Peyer's patch (tissue), 4 donors: ENCODE measurements at regions not wholly inside any gene's neighbourhood (a gene's known extent, or its start where the extent isn't known, plus 50 kb on each side); places are given as distances from the start of the nearest gene placed in this dataset.
"Not testable (repeated sequence)": the region's sequence is repeated elsewhere in the genome, so short reads cannot be mapped to it uniquely, and the experiment has no call there.

Experiments used
- DNase-seq, 3 donors: peaks; one replicate each; pipeline ENCODE4 v3.0.0-alpha.2; 2017 to 2019
- H3K27ac ChIP-seq, 4 donors: fragments of 200-600 bp; sonication (generic); one replicate each; pipeline ENCODE4 v1.5.1; 2016 to 2019
- H3K27me3 ChIP-seq, 2 donors: fragments of 200-600 bp; sonication (generic); one replicate each; pipeline ENCODE4 v1.5.1; 2019
- H3K36me3 ChIP-seq, 3 donors: fragments of 200-600 bp; sonication (generic); one replicate each; pipeline ENCODE4 v1.5.1; 2016 to 2019
- H3K4me1 ChIP-seq, 4 donors: fragments of 200-600 bp; sonication (generic); one replicate each; pipeline ENCODE4 v1.5.1; 2016 to 2019
- H3K4me3 ChIP-seq, 4 donors: fragments of 200-600 bp; sonication (generic); 1 replicate in 3 of 4; 2 replicates in 1 of 4; pipeline ENCODE4 v1.5.1; 2016 to 2019; ENCODE audit warnings: mild to moderate bottlenecking in 1 of 4
- H3K9me3 ChIP-seq, 4 donors: fragments of 200-600 bp; sonication (generic); one replicate each; pipeline ENCODE4 v1.5.1; 2016 to 2019; ENCODE audit warnings: mild to moderate bottlenecking in 1 of 4
- CTCF ChIP-seq, 6 experiments: fragments of 450-650 bp in 4 of 6; fragments of 200-600 bp in 2 of 6; sonication (generic) in 1 of 6; IDR thresholded peaks; one replicate each; pipeline ENCODE4 v1.5.1; 2017 to 2019; ENCODE audit warnings: antibody characterized with exemption in 6 of 6, mild to moderate bottlenecking in 3 of 6, moderate library complexity in 1 of 6
- POLR2A ChIP-seq, 2 donors: fragments of 450-650 bp; IDR thresholded peaks; one replicate each; pipeline ENCODE4 v1.5.1; 2017; ENCODE audit warnings: antibody characterized with exemption in 2 of 2, mild to moderate bottlenecking in 2 of 2, moderate library complexity in 2 of 2

- no peak for TF ChIP-seq POLR2A (IDR thresholded peaks at IDR 0.05)
- no peak for TF ChIP-seq CTCF (IDR thresholded peaks at IDR 0.05)
- no peak overlapping the region for H3K4me3 ChIP-seq
- H3K4me1 ChIP-seq, result no peaks in the 10 kb centered on the region
- DNase-seq, result no peak
- no peaks in the 10 kb centered on the region for H3K27me3 ChIP-seq
- no peak overlapping the region for H3K27ac ChIP-seq
- no peaks in the 10 kb centered on the region for H3K36me3 ChIP-seq
- H3K9me3 ChIP-seq, result no peaks in the 10 kb centered on the region
Measured at GRCh38 chr7:120077777-120078176, 195.2 kb upstream of the KCND2 start.

- no peak for DNase-seq
- TF ChIP-seq POLR2A (IDR thresholded peaks at IDR 0.05), result no peak
Measured at GRCh38 chr7:120079022-120079421, 194.0 kb upstream of the KCND2 start.

GRCh38 chr7:120079704-120080103 is 193.3 kb upstream of the KCND2 start:
- no peaks in the 10 kb centered on the region for H3K27me3 ChIP-seq
- TF ChIP-seq POLR2A (IDR thresholded peaks at IDR 0.05) (no peak), CTCF (IDR thresholded peaks at IDR 0.05) (no peak)
- no peak overlapping the region for H3K4me3 ChIP-seq
- no peaks in the 10 kb centered on the region for H3K9me3 ChIP-seq
- no peaks in the 10 kb centered on the region for H3K4me1 ChIP-seq
- H3K36me3 ChIP-seq, result no peaks in the 10 kb centered on the region
- H3K27ac ChIP-seq, result no peak overlapping the region
- DNase-seq, result no peak

More at GRCh38 chr7:120079022-120079421, 194.0 kb upstream of the KCND2 start:
- Histone ChIP-seq H3K27ac (no peak overlapping the region), H3K4me1 (no peaks in the 10 kb centered on the region), H3K4me3 (no peak overlapping the region), H3K9me3 (no peaks in the 10 kb centered on the region), H3K36me3 (no peaks in the 10 kb centered on the region), H3K27me3 (no peaks in the 10 kb centered on the region)

GRCh38 chr7:120086468-120086867 is 186.5 kb upstream of the KCND2 start:
- not testable (repeated sequence) for H3K27ac ChIP-seq, DNase-seq, H3K36me3 ChIP-seq, H3K4me3 ChIP-seq, H3K9me3 ChIP-seq, H3K27me3 ChIP-seq, H3K4me1 ChIP-seq

GRCh38 chr7:120089968-120090367 is 183.0 kb upstream of the KCND2 start:
- Histone ChIP-seq H3K9me3 (no peaks in the 10 kb centered on the region), H3K27ac (no peak overlapping the region), H3K36me3 (no peaks in the 10 kb centered on the region), H3K27me3 (no peaks in the 10 kb centered on the region), H3K4me3 (no peak overlapping the region), H3K4me1 (no peaks in the 10 kb centered on the region)
- DNase-seq, result no peak
- TF ChIP-seq POLR2A (IDR thresholded peaks at IDR 0.05) (no peak), CTCF (IDR thresholded peaks at IDR 0.05) (no peak)

- Histone ChIP-seq H3K27ac (no peak overlapping the region), H3K4me1 (no peaks in the 10 kb centered on the region), H3K4me3 (no peak overlapping the region), H3K36me3 (no peaks in the 10 kb centered on the region), H3K27me3 (no peaks in the 10 kb centered on the region), H3K9me3 (no peaks in the 10 kb centered on the region)
- DNase-seq, result no peak
- no peak for TF ChIP-seq POLR2A (IDR thresholded peaks at IDR 0.05)
- no peak for TF ChIP-seq CTCF (IDR thresholded peaks at IDR 0.05)
Measured at GRCh38 chr7:120091807-120092206, 181.2 kb upstream of the KCND2 start.

- Histone ChIP-seq H3K9me3 (no peaks in the 10 kb centered on the region), H3K27ac (no peak overlapping the region), H3K4me1 (no peaks in the 10 kb centered on the region), H3K27me3 (no peaks in the 10 kb centered on the region), H3K36me3 (no peaks in the 10 kb centered on the region), H3K4me3 (no peak overlapping the region)
- no peak for DNase-seq
- TF ChIP-seq CTCF (IDR thresholded peaks at IDR 0.05) (no peak), POLR2A (IDR thresholded peaks at IDR 0.05) (no peak)
Measured at GRCh38 chr7:120097020-120097419, 176.0 kb upstream of the KCND2 start.
